Mesothelial cell of epicardium (in vitro differentiated cells): ENCODE measurements at regions not wholly inside any gene's neighbourhood (a gene's known extent, or its start where the extent isn't known, plus 50 kb on each side); places are given as distances from the start of the nearest gene placed in this dataset.

Source experiments
- DNase-seq, 2 experiments: peaks; one replicate each; pipeline ENCODE4 v3.0.0; 2021; ENCODE audit warnings: low spot score in 2 of 2; ENCODE audit not compliant: unreplicated experiment in 2 of 2
- H3K27ac Mint-ChIP-seq: 2 replicates; pipeline ENCODE4 v1.8.0; 2021; ENCODE audit warnings: mixed read lengths
- H3K27me3 Mint-ChIP-seq: 2 replicates; pipeline ENCODE4 v1.8.0; 2021; ENCODE audit warnings: low read depth, mixed read lengths
- H3K36me3 Mint-ChIP-seq: 2 replicates; pipeline ENCODE4 v1.8.0; 2021; ENCODE audit warnings: mixed read lengths
- H3K4me1 Mint-ChIP-seq: 2 replicates; pipeline ENCODE4 v1.8.0; 2021; ENCODE audit warnings: mixed read lengths
- H3K4me3 Mint-ChIP-seq: 2 replicates; pipeline ENCODE4 v1.8.0; 2021; ENCODE audit warnings: mild to moderate bottlenecking, moderate library complexity, mixed read lengths
- H3K9me3 Mint-ChIP-seq: 2 replicates; pipeline ENCODE4 v1.8.0; 2021; ENCODE audit warnings: mixed read lengths
- TF ChIP-seq, protein P1 (sequence below): fragments of 200-600 bp; sonication (generic); IDR thresholded peaks from one replicate; pipeline ENCODE4 v1.5.0; 2021; ENCODE audit warnings: antibody characterized with exemption; ENCODE audit not compliant: unreplicated experiment

DNA sequence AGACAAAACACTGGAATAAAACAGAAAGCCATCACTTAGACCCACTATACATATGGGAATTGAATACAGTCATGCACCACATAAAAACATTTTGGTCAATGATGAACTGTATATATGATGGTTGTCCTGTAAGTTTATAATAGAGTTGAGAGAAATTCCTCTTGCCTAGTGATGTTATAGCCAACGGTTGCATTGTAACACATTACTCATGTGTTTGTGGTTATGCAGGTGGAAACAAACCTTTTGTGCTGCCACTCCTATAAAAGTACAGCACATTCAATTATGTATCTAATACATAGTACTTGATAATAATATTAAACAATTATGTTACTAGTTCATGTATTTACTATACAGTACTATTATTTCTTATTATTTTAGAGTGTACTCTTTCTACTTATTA lies 381.2 kb upstream of the MBL2 start:
- H3K36me3 Mint-ChIP-seq, result peaks cover 4% of the 10 kb centered on the region
- H3K27ac Mint-ChIP-seq, result no peak overlapping the region

DNA sequence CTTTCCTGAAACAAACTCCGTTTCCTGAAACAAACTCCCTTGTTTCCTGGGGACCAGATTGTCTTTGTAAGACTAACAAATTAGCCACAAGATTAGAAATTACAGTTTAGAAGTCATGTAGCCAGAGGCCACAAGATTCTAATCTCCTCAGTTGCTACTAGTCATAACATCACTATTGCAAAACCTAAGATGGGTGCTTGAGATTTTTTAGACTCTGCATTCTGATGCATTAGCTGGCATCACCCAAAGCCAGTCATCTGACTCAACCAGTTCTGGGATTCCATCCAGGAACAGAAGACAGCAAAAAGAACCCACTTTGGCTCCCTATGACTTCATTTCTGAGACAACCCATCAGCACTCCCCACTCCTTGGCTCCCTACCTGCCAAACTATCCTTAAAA lies 367.9 kb upstream of the MBL2 start:
- Mint-ChIP-seq H3K4me1 (peaks cover 19% of the 10 kb centered on the region), H3K36me3 (no peaks in the 10 kb centered on the region), H3K9me3 (peaks cover 4% of the 10 kb centered on the region), H3K27me3 (no peaks in the 10 kb centered on the region), H3K27ac (no peak overlapping the region), H3K4me3 (no peak overlapping the region)
- TF ChIP-seq, protein P1, sequence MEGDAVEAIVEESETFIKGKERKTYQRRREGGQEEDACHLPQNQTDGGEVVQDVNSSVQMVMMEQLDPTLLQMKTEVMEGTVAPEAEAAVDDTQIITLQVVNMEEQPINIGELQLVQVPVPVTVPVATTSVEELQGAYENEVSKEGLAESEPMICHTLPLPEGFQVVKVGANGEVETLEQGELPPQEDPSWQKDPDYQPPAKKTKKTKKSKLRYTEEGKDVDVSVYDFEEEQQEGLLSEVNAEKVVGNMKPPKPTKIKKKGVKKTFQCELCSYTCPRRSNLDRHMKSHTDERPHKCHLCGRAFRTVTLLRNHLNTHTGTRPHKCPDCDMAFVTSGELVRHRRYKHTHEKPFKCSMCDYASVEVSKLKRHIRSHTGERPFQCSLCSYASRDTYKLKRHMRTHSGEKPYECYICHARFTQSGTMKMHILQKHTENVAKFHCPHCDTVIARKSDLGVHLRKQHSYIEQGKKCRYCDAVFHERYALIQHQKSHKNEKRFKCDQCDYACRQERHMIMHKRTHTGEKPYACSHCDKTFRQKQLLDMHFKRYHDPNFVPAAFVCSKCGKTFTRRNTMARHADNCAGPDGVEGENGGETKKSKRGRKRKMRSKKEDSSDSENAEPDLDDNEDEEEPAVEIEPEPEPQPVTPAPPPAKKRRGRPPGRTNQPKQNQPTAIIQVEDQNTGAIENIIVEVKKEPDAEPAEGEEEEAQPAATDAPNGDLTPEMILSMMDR, result no peak
- DNase-seq, result no peak

More for the DNA sequence above, 381.2 kb upstream of the MBL2 start:
- TF ChIP-seq, protein P1, result no peak
- DNase-seq, result no peak
- no peaks in the 10 kb centered on the region for H3K27me3 Mint-ChIP-seq
- no peak overlapping the region for H3K4me3 Mint-ChIP-seq
- H3K9me3 Mint-ChIP-seq, result peaks cover 27% of the 10 kb centered on the region
- no peaks in the 10 kb centered on the region for H3K4me1 Mint-ChIP-seq

DNA sequence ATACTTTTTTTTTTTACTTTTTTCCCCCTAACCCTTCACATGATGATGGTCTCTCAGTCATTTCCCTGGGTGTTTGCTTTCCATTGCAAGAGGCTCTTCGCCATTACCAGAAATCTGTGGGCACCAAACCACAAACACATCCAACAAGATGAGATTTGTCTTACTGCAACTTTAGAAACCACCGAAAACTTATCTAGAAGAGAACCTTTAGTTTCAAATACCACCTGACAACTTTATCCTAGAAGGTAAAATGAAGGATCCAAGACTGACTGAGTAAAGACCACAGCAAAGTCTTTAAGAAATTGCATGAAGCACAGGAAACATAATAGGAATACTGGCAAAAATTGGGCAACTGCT lies 363.3 kb upstream of the MBL2 start:
- Mint-ChIP-seq H3K4me3 (no peak overlapping the region), H3K27ac (no peak overlapping the region), H3K27me3 (no peaks in the 10 kb centered on the region), H3K36me3 (no peaks in the 10 kb centered on the region), H3K4me1 (peaks cover 23% of the 10 kb centered on the region), H3K9me3 (peaks cover 4% of the 10 kb centered on the region)
- TF ChIP-seq, protein P1, result no peak
- DNase-seq, result no peak

DNA sequence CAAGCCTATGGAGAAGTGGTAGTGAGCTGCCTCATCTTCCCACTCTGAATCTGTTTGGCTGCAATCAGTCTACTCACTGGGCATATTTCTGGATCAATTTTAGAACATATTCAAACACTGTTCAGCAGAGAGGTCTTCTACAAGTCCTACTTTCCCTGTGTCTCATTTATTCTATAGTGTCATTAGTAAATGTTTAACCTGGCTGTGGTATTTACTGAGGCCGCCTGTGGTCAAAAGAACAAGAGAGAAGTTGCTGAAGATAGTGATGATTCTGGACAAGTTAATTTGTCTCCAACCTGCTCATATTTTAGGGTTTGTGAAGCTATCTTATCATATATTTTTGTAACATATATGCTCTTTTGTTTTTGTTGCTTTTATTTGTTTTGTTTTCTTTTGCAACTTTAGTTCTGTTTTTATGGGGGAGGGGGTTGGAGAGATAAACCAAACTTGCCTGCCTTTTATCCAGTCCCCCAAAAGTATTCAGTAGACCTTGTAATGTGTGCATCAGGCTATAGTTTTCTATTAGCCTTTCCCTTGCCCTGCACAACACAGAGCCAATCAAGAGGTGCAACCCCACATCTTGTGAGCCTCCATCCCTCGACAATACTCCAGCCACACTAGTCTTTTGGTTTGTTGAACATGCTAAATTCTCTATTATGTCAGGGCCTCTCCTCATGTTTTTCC lies 362.8 kb upstream of the MBL2 start:
- no peak overlapping the region for H3K27ac Mint-ChIP-seq
- H3K9me3 Mint-ChIP-seq, result no peaks in the 10 kb centered on the region
- H3K4me3 Mint-ChIP-seq, result no peak overlapping the region
- H3K36me3 Mint-ChIP-seq, result no peaks in the 10 kb centered on the region
- H3K4me1 Mint-ChIP-seq, result peaks cover 23% of the 10 kb centered on the region
- H3K27me3 Mint-ChIP-seq, result no peaks in the 10 kb centered on the region
- TF ChIP-seq, protein P1, result no peak
- DNase-seq, result no peak

DNA sequence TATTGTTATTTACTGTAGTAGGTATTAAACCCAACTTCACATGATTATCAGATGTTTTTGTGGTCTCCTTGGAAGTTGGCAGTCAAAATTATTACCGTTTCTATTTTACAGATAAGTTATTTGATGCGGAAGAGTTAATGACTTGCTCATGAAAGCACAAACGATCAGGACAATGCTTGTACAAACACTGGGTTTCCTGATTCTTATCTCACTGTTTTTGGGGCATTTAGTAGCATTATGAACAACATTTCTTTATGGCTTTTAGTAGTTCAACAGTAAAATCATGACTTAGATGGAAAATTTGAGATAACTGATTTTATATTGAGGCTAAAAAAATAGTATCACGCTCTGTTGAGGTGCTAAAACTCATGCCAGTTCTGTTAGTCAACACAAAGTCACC lies 361.5 kb upstream of the MBL2 start:
- no peak for DNase-seq
- peaks cover 14% of the 10 kb centered on the region for H3K4me1 Mint-ChIP-seq
- no peaks in the 10 kb centered on the region for H3K9me3 Mint-ChIP-seq
- TF ChIP-seq, protein P1, result no peak
- no peaks in the 10 kb centered on the region for H3K27me3 Mint-ChIP-seq
- H3K27ac Mint-ChIP-seq, result no peak overlapping the region
- H3K36me3 Mint-ChIP-seq, result no peaks in the 10 kb centered on the region
- no peak overlapping the region for H3K4me3 Mint-ChIP-seq

DNA sequence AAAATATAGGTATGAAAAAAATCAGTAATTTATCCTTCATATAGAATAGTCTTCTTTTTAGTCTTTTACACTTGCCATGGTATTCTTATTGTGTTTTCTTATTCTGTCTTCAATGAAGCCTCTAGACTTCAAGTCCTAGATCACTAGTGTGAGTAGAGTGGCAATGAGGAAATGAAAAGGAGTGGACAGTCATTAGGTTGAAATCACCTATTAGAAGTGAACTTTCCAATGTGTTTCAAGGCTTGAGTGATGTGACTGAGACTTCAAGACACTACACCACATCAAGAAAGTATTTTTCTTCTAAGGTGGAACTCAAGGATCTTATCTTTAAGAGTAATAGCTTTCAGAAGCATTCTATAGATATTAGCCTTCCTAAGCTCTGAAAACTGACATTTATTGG lies 357.8 kb upstream of the MBL2 start:
- H3K9me3 Mint-ChIP-seq, result peaks cover 4% of the 10 kb centered on the region
- TF ChIP-seq, protein P1, result no peak
- H3K27me3 Mint-ChIP-seq, result no peaks in the 10 kb centered on the region
- no peaks in the 10 kb centered on the region for H3K36me3 Mint-ChIP-seq
- no peak for DNase-seq
- no peak overlapping the region for H3K4me3 Mint-ChIP-seq
- H3K27ac Mint-ChIP-seq, result no peak overlapping the region
- H3K4me1 Mint-ChIP-seq, result peaks cover 13% of the 10 kb centered on the region
